ENCODE measurements at regions not wholly inside any gene's neighbourhood (a gene's known extent, or its start where the extent isn't known, plus 50 kb on each side); places are given as distances from the start of the nearest gene placed in this dataset.

DNA sequence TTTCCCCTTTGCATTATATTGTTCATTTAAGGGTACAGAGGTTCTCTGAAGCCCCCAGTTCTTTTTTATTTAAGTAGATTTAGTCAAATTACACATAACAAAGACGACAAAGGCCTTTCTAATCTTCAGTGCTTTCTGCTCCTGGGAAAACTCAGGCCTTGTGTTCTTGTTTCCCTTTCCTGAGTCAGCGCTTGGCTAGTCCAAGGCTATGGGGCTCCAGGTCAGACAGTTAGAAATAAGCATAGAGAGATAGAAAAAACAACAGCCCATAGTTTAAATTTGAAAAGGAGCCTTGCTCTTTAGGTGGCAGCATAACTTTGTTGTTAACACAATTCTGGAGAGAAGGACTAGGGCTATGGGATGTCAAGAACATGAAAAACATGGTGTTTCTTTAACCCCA is 97.3 kb downstream of the PPP1R2C start:
- no peaks in the 10 kb centered on the region for H3K27me3 ChIP-seq (ENCODE audit: insufficient read depth, poor library complexity, severe bottlenecking)
- DNase-seq (ENCODE audit: low read depth in 1 of 2, low spot score in 1 of 2), result no peak

DNA sequence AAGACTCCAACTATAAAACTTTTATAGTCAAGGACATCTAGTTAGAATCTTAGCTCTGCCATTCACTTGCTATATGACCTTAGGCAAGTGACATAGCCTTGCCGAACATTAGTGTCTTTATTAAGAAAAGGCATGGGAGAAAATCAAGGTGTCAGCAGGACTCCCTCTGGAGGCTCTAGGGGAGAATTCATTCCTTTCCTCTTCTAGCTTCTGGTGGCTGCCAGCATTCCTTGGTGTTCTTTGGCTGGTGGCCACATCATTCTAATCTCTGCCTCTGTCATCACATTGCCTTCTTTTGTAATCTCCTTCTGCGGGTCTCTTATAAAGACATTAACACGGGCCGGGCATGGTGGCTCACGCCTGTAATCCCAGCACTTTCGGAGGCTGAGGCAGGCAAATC is 99.8 kb downstream of the PPP1R2C start:
- Histone ChIP-seq H3K27ac (replicated peaks) (no peak overlapping the region), H3K4me3 (replicated peaks; ENCODE audit: insufficient read depth, low read length) (no peak overlapping the region), H3K27me3 (ENCODE audit: insufficient read depth, poor library complexity, severe bottlenecking) (no peaks in the 10 kb centered on the region)
- TF ChIP-seq, protein P1, sequence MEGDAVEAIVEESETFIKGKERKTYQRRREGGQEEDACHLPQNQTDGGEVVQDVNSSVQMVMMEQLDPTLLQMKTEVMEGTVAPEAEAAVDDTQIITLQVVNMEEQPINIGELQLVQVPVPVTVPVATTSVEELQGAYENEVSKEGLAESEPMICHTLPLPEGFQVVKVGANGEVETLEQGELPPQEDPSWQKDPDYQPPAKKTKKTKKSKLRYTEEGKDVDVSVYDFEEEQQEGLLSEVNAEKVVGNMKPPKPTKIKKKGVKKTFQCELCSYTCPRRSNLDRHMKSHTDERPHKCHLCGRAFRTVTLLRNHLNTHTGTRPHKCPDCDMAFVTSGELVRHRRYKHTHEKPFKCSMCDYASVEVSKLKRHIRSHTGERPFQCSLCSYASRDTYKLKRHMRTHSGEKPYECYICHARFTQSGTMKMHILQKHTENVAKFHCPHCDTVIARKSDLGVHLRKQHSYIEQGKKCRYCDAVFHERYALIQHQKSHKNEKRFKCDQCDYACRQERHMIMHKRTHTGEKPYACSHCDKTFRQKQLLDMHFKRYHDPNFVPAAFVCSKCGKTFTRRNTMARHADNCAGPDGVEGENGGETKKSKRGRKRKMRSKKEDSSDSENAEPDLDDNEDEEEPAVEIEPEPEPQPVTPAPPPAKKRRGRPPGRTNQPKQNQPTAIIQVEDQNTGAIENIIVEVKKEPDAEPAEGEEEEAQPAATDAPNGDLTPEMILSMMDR (IDR thresholded peaks at IDR 0.05; ENCODE audit: insufficient read depth, low read length), result no peak
- TF ChIP-seq, protein P2, sequence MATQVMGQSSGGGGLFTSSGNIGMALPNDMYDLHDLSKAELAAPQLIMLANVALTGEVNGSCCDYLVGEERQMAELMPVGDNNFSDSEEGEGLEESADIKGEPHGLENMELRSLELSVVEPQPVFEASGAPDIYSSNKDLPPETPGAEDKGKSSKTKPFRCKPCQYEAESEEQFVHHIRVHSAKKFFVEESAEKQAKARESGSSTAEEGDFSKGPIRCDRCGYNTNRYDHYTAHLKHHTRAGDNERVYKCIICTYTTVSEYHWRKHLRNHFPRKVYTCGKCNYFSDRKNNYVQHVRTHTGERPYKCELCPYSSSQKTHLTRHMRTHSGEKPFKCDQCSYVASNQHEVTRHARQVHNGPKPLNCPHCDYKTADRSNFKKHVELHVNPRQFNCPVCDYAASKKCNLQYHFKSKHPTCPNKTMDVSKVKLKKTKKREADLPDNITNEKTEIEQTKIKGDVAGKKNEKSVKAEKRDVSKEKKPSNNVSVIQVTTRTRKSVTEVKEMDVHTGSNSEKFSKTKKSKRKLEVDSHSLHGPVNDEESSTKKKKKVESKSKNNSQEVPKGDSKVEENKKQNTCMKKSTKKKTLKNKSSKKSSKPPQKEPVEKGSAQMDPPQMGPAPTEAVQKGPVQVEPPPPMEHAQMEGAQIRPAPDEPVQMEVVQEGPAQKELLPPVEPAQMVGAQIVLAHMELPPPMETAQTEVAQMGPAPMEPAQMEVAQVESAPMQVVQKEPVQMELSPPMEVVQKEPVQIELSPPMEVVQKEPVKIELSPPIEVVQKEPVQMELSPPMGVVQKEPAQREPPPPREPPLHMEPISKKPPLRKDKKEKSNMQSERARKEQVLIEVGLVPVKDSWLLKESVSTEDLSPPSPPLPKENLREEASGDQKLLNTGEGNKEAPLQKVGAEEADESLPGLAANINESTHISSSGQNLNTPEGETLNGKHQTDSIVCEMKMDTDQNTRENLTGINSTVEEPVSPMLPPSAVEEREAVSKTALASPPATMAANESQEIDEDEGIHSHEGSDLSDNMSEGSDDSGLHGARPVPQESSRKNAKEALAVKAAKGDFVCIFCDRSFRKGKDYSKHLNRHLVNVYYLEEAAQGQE (IDR thresholded peaks at IDR 0.05; ENCODE audit: insufficient replicate concordance, low read depth), result no peak
- TF ChIP-seq SPI1 (IDR thresholded peaks at IDR 0.05; ENCODE audit: borderline replicate concordance, low read depth) (no peak), GABPA (IDR thresholded peaks at IDR 0.05; ENCODE audit: low read depth) (no peak), POLR2AphosphoS5 (IDR thresholded peaks at IDR 0.05; ENCODE audit: low read depth) (no peak)
- no peak for DNase-seq (ENCODE audit: low read depth in 1 of 2, low spot score in 1 of 2)

More for the DNA sequence above, 97.3 kb downstream of the PPP1R2C start:
- H3K4me3 ChIP-seq (replicated peaks; ENCODE audit: insufficient read depth, low read length), result no peak overlapping the region
- TF ChIP-seq POLR2AphosphoS5 (IDR thresholded peaks at IDR 0.05; ENCODE audit: low read depth) (no peak), GABPA (IDR thresholded peaks at IDR 0.05; ENCODE audit: low read depth) (no peak), SPI1 (IDR thresholded peaks at IDR 0.05; ENCODE audit: borderline replicate concordance, low read depth) (no peak)
- TF ChIP-seq, protein P1 (IDR thresholded peaks at IDR 0.05; ENCODE audit: insufficient read depth, low read length), result no peak
- TF ChIP-seq, protein P2 (IDR thresholded peaks at IDR 0.05; ENCODE audit: insufficient replicate concordance, low read depth), result no peak
- H3K27ac ChIP-seq (replicated peaks), result no peak overlapping the region

DNA sequence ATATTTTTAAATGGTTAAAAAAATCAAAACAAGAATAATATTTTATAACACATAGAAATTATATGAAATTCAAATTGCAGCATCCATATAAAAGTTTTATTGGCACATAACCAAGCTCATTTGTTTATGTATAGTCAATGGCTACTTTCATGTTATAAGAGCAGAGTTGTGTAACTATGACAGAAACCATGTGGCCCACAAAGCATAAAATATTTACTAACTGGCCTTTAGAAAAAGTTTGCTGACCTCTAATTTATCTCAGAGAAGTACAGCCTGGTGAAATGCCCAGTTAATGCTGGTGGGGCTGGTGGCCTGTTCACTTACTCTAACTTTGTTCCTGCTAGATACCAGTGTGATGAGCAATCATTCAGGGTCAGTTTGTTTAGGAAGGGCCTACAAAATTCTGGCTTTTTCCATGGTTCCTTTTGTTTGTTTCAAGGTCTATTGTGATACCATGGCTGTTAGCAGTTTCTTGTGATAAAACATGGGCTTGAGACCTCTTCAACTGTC is 104.6 kb downstream of the PPP1R2C start:
- Histone ChIP-seq H3K4me3 (replicated peaks; ENCODE audit: insufficient read depth, low read length) (no peak overlapping the region), H3K27ac (replicated peaks) (no peak overlapping the region), H3K27me3 (ENCODE audit: insufficient read depth, poor library complexity, severe bottlenecking) (no peaks in the 10 kb centered on the region)
- no peak for DNase-seq (ENCODE audit: low read depth in 1 of 2, low spot score in 1 of 2)
- TF ChIP-seq SPI1 (IDR thresholded peaks at IDR 0.05; ENCODE audit: borderline replicate concordance, low read depth) (no peak), GABPA (IDR thresholded peaks at IDR 0.05; ENCODE audit: low read depth) (no peak), POLR2AphosphoS5 (IDR thresholded peaks at IDR 0.05; ENCODE audit: low read depth) (no peak)
- TF ChIP-seq, protein P1 (IDR thresholded peaks at IDR 0.05; ENCODE audit: insufficient read depth, low read length), result no peak
- TF ChIP-seq, protein P2 (IDR thresholded peaks at IDR 0.05; ENCODE audit: insufficient replicate concordance, low read depth), result no peak
